Amniotic epithelial cell (primary cell): ENCODE measurements at regions not wholly inside any gene's neighbourhood (a gene's known extent, or its start where the extent isn't known, plus 50 kb on each side); places are given as distances from the start of the nearest gene placed in this dataset.

Experiments
- DNase-seq: peaks from one replicate; pipeline ENCODE4 v3.0.0-alpha.2; 2010; ENCODE audit warnings: low read depth

DNA sequence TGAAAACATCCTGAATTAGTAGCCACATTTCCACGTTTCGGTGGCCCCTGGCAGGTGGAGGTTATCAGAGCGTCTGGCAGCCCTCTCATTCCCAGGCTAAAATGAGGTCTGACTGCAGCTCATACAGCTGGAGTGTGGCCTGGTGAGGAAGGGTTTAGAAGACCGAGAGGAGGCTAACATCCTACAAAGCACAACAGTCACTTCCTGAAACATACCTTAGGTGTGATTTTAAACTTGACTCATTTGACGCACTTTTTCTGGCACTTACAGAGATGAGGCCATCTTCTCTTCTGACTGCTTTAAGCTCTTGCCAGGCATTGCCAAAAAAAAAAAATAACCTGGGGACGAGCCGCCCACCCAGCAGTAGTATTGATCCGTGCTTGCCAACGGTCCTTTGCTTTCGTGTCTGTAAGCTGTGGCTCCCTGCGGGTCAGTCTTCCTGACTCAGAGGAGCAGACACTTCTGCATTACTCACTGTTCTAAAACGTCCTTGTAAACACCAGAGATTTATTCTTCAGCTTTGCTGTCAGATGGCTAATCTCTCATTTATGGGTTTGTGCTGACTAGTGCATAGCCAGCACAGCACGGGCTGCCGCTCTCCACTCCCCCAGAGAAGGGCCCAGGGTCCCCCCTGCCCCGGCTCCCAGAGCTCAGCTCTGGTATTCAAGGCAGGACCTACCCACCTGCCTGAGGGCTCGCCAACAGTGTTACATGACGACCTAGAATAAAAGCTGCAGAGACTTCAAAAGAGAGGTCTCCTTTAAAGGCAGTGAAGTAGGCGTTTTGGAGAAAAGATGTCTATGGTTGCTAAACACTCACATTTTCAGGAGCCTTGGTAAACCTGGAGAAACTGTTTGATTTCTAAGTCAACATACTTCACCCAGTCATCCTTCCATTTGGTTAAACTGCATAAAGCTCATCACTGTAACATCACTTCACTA lies 78.5 kb upstream of the FRMD1 start:
- peak; percentile 92 for DNase-seq

DNA sequence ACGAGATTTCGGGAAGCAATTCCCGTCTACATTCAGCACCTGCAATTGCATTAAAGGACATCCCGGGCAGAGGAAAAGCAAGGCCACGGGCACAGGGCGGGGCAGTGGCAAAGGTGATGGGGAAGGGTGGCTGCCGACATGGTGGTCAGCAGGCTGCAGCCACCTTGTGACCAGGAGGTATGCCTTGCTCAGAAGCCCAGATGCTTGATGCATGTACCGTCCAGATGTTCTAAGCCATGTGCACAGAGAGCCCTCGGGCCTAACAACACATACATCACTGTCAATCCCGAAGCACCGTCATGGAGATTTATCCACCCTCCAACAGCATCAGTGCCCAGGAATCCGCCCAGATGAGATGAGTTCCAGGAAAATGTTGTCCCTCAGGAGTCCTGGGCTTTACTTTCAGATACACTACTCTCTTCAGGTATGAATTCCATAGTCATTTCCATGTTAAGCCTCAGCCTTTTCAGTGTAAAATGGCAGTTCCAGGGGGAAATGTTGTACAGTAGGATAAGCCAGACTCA lies 77.8 kb upstream of the FRMD1 start:
- peak; percentile 15 for DNase-seq

GRCh38 chr6:168155821-168156741 lies 77.1 kb upstream of the FRMD1 start:
- DNase-seq, result no peak

DNA sequence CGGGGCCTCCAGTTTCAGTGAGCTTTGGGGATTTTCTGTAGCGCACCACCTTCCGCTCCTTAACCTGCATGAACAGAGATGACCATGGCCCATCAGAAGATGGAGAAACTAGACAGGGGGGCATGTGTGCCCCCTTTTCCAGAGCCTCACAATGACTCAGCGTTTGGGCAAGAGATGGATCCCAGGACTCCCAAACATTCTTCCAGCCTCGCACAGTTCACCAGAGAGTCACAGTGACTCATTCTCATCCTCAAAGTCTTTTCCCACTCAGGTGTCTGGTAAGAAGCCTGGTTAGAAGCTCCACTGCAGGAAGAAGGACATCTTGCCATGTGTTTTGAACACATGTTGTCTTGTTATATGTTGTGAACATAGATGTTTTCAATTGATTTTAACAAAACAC lies 76.2 kb upstream of the FRMD1 start:
- peak; percentile 78 for DNase-seq

- DNase-seq, result no peak
These were observed 75.4 kb upstream of the FRMD1 start for GRCh38 chr6:168154263-168154917.

GRCh38 chr6:168153553-168153952 lies 74.5 kb upstream of the FRMD1 start:
- DNase-seq, result no peak

DNA sequence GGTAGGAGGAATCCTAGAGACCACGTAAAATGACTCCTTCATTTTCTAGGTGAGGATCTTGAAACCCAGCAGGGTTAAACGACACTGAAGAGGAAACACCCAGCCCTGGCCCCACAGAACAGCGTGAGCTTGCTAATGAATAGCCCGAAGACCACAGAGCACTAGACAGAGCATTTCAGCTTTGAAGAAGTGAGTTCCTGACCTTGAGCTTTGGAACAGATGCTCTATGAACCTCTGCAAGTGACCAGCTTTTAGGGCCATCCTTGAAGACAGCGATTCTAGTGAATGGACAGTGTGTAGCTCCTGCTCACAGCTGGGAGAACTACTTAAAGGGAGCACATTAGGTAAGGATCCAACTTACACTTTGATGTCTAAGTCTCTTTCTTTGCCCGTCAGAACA lies 74.0 kb upstream of the FRMD1 start:
- DNase-seq, result no peak

DNA sequence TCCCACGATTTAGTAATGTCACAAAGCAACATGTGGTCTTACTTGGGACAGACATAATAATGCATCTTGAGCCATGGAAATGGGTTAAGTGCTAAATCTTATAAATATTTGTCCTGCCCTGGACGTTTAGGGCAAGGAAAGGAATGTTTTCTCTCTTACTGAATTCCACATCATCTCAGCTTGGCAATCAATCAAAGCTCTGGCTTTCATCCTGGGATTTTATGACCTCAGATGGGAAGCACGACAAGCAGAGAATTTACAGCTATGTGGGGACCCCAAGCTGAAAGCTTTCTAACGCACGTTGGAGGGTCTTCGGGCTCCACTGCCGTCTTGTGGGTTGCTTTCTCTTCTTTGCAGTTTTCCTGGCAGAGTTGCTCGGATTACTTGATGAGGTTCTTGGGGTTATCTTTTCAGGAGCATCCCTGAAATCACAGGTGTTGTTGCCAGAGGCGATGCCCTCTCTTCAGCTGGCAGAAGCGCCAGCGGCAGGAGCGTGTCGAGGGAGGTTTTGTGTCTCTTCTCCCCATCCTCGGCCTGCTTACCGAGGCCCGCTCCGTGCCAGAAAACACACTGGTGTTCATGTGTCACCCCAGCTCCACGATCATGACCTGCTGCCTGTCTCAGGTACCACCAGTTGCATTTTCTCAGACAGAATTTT lies 73.4 kb upstream of the FRMD1 start:
- no peak for DNase-seq

- no peak for DNase-seq
These were observed 71.7 kb upstream of the FRMD1 start for GRCh38 chr6:168150551-168151320.

DNA sequence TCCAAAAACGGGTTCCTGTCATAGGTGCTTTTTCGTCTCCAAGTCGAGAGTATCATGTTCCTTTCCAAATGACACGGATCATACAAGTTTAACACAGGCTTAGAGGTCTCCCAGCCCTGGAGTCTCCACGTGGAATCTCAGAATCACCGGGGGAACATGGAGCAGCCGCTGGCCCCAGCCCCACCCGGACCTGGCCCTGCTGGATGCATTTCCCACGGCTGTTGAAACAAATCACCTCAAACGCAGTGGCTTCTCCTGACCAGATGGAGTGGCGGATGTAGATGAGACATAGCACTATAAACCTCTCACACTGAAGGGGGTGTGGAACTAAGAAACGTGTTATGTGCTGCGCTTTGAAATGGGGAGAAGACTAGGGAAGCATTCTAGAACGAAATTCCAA lies 70.0 kb upstream of the FRMD1 start:
- DNase-seq, result no peak

- no peak for DNase-seq
These were observed 69.3 kb upstream of the FRMD1 start for GRCh38 chr6:168148231-168148849.

DNA sequence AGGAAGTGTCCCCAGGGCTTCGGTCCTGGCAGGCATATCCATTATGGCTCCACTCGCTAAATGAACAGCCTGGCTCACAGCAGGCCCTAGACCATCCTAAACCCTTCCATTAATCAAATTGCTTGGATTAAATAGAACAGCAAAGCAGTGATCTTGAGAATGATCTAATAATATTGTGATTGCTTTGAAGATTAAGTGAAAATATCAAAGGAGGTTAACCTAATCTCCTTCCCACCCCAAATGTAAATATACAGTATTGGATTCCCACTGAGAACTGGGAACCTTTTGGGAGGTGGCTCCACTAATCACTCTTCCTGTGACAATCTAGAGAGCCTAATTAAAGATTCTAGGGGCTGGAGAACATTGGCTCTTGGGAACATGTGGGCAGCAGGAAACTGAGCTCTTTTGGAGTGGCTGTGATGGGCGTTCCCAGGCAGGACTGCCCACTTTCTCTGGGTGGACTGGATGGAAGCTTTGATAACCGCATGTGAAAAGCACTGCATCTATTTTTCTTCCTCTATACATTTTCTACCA lies 68.3 kb upstream of the FRMD1 start:
- no peak for DNase-seq

DNA sequence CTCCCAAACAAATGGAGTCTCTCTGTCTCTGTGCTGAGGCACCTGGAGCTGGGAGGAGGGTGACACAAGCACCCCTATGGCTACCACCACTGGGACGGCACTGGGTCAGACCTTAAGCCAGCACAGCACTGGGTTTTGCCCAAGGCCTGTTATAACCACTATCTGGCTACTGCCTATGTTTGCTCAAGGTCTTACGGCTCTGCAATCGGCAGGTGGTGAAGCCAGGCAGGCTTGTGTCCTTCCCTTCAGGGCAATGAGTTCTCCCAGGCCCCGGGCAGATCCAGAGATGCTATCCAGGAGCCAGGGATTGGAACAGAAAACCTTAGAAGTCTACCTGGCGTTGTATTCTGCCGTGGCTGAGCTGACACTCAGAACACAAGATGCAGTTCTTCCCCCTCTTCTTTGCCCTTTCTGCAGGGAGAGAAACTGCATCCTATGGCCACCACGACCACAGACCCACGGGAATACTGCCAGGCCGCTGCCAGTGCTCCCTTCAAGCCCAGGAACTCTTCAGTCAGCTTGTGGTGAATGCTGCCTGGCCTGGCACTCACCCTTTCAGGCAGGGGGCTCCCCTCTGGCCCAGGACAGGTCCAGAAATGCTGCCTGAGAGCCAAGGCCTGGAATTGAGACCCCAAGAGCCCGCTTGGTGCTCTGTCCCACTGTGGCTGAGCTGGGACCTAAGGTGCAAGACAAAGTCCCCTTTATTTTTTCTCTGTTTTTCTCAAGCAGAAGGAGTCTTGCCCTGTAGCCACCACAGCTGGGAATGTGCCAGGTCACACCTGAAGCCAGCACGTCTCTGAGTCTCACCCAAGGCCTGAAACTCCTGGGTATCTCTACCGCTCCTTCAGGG lies 67.0 kb upstream of the FRMD1 start:
- DNase-seq, result no peak

DNA sequence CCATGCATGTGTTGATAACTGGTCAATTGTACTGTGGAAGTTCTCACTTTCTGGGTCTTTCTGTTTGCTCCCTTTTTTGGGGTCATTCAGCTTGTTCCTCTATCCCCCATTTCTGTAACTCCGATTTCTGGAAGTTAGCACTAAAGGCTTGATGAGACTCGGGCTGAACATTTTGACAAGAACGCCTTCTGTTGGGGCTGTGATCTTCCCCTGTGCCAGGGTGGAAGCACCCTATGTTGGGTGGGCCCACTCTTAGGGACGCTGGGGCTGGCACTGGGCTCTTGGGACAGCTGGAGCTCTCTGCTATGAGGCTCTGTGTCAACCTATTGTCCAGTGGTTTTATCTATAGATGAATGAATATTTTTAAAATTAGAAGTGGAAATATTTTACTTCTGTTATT lies 60.1 kb upstream of the FRMD1 start:
- no peak for DNase-seq

- no peak for DNase-seq
These were observed 59.4 kb upstream of the FRMD1 start for GRCh38 chr6:168138436-168138835.

- DNase-seq, result no peak
These were observed 58.0 kb upstream of the FRMD1 start for GRCh38 chr6:168137024-168137423.

- no peak for DNase-seq
These were observed 57.6 kb upstream of the FRMD1 start for GRCh38 chr6:168136622-168137021.

DNA sequence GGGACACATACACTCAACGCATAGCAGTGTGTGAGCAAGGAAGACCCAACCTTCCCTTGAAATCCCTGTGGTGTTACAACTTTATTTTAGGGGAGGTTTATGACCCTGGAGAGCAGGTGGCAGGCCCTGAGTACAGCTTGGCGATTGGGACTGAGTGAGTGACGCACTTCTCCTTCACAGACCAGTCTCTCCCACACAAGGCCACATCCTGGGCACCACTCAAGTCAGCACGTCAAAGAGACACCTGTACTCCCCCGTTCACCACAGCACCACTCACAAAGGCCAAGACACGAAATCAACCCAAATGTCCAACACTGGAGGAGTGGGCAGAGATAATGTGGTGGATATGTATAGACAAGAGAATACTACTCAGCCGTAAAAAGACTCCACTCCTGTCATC lies 57.0 kb upstream of the FRMD1 start:
- DNase-seq, result no peak

- DNase-seq, result no peak
These were observed 55.7 kb upstream of the FRMD1 start for GRCh38 chr6:168134560-168135201.
